Renal cortex interstitium (tissue), 11 donors: ENCODE measurements at regions not wholly inside any gene's neighbourhood (a gene's known extent, or its start where the extent isn't known, plus 50 kb on each side); places are given as distances from the start of the nearest gene placed in this dataset.

Experiments
- DNase-seq, 11 donors: peaks; one replicate each; pipeline ENCODE4 v3.0.0-alpha.2; 2013; ENCODE audit warnings: low read depth in 9 of 11, low spot score in 4 of 11; ENCODE audit errors: extremely low read depth in 1 of 11

DNA sequence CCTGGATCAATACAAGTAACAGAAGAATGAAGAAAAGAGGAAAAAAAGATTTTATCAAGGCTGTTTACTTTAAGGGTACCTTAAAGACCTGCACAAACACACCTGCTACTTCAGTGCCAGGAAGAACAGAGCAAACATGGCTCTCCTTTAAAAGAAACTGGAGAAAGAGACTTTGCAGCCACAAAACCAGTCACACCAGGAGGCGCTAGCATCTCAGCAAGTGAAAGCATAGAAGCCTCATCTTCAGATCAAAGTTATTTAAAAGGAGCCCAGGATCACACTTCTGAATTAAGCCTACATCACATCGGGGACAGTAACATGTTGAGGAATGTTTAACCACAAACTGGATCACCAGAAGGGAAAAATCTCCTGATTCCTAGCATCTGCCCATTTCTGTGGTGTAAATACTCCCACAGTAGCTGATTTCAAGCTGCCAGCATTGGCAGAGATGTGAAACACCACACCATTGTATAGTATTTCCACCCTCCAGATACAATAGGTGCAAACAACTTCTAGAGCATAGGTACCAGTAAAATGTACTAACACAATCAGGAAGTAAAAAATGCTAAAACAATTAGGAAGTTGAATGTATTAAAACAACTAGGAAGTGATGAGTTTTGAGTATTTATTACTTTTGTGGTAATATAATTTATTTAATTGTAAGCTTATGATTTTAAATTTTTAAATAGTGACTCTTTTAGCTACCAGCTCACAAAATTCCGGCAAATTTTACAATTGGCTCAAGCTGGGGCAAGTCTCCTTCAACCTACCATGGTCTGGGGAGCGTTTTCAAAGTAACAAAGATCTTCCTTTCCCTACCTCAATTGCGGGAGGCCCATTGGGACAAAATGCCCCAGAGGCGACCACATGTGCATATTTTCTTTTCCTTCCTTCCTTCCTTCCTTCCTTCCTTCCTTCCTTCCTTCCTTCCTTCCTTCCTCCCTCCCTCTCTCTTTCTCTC, 105.3 kb upstream of the CLDN14 start:
- DNase-seq = no peak

DNA sequence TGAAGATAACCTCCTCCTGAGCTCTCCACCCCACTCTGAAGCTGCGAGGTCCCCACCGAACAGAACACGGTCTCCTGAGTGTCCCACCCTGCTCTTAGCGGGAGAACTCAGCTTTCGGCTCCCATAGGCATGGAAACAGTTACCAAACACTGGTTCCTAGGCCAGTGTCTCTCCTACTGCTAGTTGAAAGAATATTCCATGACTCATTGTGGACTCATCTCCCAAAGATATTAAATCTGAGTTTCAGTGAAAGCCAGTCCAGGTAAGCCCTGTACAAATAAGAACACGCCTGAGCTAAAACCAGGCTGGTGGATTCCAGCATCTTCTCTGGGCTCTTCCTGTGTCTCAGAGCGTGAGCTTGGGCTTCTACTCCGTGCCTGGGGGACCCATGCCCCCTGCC, 107.5 kb upstream of the CLDN14 start:
- DNase-seq = no peak

DNA sequence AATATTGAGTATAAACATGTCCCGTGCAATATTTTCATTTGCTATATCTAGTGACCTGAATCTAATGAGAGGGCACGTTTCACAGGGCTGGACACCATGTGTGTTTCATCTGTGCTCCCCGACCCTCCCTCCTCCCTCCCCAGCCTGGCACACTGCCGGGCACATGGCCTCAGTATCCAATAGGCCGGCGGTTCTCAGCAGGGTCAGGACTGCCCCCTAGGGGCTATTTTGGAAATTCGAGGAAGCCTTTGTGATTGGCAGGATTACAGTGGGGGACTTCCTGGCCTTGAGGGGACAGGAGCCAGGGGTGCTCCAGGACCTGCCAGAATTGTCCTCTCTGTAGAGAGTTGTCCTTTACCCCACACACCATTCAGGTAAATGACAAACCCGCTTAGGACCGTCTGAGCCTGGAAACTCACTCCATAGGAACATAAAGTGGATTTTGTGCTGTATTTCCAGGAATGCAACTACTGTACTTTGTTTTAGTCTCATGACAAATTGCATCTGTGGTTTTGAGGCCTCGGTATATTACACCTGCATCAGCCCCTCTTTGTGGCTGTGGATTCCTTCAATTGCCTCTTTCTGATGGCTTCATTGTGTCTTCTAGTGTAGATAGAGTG, 109.5 kb upstream of the SIM2 start:
- DNase-seq = peak in 5 of 11 donors; percentile 45 to 63 (median 55)

DNA sequence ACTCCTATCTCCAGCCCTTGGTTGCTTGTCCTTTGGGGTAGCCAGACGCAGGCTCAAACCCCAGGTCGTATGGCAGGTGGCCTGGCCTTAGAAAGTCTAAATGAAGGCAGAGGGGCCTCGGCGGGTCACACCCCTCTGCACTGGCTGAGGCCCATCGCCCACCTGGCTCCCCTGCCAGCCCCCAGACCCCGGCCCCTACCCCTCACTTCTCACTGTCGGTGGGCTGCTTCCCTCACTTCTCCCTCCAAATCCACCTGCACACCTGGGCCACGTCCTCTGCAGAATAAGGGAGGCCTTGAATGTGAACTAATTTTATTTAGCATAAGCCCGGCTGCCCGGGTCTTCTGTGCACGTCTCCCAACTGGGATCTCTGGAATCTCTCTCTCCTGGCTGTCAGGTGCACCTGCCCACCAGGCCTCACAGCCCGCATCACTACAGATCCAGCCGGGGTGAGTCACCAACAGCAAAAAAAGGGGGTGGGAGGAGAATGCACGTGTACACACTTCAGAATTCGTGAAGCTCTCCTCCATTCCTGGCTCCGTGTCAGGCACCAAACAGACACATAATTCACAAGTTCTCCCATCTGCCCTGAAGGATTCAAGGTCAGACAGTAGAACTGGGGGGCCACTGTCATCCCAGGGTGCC, 107.5 kb upstream of the SIM2 start:
- DNase-seq = no peak

DNA sequence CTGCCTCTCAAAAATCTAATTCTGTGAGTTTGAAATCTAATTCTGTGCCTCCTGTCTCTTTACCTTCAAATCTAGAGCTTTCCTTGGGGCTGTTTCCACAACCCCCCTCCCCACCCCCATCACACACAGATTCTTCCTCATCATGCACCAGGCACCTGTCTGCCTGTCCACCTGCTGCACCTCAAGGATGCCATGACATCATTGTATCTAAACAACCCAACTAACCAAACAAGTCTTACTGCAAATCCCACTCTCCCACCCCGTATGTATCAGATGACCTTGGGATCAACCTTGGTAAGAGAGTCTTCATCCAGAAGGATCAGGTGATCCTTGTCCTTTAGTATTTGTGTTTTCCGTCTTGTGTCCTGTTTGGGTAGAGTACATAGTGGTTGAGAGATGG, 102.7 kb upstream of the SIM2 start:
- DNase-seq = no peak

DNA sequence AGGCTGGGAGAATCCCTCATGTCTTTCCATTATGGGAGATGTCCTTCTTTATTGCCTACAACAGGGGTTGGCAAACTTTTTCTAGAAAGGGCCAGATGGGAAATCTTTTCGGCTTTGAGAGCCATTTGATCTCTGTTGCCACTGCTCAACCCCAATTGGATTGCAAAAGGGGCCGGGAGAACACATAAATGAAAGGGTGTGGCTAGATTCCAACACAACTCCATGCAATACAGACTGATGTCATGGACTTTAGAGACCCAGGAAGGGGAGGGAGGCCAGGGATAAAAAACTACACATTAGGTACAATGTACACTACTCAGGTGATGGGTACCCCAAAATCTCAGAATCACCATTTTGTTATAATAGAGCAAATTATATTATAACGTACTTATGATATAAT, 97.6 kb upstream of the SIM2 start:
- DNase-seq = no peak

DNA sequence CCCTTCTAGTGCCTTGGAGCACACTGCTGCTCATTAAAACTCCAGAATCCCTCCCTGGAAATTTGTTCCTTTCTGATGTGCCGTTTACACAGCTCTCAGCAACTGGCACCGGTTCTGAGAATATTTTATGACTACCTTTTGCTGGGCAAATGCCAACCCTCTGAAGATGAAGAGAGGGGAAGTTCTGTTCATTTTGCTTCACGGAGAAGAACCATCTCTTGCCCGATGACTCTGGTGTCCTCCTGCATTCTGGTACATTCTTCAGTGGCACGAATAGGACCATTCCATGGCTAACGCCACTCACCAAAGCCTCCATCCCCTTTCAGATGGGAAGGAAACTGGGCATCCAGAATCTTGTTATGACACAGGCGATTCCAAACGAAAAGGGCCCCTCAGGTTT, 96.2 kb upstream of the SIM2 start:
- no peak for DNase-seq

DNA sequence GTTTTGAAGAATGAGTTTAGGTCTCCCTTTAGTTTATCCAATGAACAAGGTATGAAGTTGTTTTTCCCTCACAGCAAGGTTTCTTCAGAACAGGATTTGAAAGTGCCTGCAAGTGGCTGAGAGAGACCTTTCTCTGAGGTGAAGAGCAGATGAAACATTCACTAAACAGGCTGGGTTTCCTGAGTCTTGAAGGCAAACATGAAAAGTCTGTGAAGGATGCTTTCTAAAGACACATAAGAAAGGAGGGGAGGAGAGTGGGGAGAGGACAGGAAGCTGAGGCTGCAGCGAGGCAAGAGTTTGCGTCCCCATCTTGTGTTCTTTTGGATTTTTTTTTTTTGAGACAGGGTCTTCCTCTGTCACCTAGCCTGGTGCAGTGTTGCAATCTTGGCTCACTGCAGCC, 95.7 kb upstream of the SIM2 start:
- no peak for DNase-seq

DNA sequence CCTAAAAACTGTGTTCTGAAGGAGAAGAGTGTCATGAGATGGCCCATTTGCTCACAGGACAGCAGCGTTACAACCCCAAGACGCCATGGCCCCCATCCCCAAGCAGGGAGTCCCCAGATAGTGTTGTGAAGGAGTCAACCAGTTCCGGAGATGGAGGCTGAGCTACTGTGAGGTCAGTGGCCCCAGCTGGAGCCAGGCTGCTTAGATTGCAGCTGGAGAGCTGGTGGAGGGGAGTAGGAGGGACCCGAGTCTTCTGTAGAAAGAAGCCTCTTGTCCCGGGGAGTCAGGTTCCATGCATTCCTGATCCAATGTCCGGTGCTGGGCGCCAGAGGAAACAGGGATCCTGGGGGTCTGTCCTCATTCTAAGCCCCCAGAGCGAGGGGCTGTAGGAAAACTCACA, 93.5 kb upstream of the SIM2 start:
- peak in 3 of 11 donors; percentile 8 to 22 (median 20) for DNase-seq

DNA sequence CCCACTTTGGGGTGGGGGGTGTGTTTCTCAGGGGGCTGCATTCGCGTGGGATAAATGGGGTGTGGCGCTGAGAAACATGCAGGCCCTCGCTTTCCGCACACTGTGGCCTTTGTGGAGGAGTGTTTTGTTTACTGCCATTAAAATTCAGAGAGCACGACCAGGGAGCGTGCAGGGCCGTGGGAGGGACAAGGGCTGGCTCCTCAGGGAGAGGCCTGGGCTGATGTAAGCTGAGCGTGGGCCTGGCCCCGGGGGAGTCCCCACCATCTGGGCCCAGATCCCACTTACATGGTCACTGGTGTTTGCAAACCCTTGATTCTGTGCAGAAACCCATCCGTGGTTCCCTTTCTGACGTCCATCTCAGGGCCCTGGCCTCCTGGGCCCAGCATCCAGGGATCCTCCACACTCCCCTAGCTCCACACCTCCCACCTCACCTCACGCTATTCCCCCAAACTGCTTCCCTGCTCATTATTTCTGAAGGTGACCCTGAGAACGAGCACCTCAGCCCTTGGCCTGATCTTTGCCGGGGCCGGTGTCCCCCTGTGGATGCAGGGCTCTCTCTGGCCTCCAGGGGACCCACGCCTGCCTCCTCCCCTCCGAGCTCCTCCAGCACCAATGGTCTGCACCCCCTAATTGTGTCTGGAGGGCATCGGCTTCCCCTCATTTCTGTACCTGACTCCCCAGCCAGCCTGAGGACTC, 92.5 kb upstream of the SIM2 start:
- DNase-seq = peak in 4 of 11 donors; percentile 17 to 27 (median 20)

DNA sequence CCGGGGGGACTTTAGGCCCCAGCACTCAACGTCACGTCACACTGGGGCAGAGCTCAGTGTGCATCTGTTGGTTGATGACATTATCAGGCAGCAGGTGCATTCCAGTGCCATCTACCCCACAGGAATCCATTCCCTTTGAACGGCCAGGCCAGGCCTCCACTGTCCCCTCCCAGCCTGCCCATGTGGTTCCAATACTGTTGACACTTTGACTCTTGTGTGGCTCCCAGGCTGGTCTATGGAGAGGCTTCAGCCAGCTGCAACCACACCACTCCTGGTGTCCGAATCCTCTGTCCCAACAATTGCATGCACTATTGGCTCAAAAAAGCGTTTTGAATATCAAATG, 92.0 kb upstream of the SIM2 start:
- no peak for DNase-seq

DNA sequence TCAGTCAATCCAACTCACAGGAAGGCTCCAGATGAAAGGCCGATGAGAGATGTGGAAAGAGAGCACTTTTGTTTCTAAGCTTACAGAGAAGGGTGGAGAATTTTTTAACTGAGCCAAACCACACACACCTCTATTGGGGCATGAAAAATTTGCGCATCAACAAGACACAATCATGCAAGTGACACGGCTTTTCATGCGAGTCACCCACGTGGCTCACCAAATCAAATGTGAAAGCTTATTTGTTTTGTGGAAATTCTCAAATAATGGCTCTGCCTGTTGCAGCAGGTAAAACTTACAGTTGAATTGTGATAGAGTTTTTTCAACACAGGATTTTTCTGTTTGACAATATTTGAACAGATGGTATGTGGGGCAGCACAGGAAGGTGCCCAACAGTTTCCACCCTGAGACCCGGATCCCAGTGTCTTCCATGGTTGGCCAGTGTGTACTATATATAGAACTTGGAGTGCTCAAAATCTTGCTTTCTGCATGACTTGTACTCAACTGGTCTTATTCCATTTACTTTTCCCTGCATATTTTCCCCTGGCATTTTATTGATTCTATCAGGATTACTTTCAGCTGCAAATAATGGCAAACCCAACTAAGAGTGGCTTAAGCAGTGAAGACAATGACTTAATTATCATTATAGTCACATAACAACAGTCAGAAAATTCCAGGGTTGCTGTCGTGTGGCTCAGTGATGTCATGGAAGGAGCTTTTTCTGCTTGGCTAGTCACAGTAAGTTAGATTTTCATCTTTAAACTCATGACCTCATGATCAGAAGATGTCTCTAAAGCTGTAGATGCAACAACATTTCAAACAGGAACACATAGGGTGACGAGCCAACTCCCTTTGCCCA, 90.6 kb upstream of the SIM2 start:
- DNase-seq = no peak

DNA sequence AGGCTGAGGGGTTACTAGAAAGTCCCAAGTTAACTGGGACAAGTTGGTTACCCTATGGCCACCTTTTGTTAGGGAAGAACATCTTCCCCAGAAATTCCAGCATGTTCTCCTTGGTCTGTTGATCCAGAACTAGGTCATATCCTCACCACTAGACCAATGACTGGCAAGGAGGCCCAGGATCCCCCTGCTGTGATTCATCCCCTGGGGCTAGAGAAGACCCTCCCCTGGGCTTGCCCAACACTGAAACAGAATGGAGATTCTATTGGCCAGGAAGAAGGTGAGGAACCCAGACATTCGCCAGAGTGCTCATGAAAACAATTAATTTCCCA, 90.1 kb upstream of the SIM2 start:
- no peak for DNase-seq

DNA sequence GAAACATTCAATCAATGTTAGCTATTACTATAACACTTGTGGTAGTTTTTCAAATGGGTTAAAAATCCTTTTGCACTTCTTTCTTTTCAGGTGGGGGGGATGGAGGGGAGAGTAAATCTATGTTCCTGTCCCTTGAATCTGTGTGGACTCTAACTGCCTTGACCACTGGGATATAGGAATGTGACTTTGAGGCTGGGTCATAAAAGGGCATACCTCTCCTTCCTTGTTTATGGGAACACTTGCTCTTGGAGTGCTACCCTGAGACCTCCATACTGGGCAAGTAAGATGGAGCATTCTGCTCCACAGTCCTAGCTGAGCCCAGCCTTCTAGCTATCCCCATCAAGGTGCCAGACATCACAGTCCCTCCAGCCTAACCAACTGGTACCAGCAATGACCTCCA, 89.3 kb upstream of the SIM2 start:
- no peak for DNase-seq

DNA sequence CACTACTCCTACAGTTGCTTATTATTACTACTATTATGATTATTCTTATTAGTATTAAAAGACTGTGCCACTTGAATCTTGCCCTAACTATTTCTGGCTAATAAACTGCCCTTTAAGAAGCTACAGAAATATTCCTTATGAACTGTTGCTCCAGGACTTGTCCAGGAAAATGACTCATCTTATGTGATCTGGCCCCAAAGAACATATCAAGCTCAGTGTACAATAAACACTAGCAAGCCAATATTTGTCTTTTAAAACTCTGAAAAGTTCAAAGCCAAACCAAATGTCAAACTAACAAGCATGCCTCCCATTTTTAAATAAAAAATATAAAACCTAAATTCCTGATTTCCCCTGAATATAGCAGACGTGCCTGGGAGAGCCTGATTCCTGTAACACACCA, 88.7 kb upstream of the SIM2 start:
- DNase-seq = no peak

DNA sequence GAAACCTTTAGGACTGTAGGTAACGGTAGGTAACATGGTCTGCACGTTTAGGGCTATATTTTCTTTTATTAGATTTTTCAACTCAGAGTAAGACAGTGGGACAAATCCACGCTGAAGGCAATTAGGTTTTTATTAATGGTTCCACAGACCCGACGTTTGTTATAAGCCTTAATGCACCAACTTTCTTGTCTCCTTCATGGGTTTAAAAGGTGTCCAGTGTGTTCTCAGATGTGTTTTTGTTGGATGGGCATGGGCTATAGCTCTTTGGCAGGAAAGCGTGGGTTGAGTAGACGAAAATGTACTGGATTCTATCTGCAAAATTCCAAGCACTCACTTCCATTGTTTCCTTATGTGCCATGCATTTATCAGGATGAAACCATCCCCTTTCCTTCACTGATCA, 88.0 kb upstream of the SIM2 start:
- DNase-seq = no peak

DNA sequence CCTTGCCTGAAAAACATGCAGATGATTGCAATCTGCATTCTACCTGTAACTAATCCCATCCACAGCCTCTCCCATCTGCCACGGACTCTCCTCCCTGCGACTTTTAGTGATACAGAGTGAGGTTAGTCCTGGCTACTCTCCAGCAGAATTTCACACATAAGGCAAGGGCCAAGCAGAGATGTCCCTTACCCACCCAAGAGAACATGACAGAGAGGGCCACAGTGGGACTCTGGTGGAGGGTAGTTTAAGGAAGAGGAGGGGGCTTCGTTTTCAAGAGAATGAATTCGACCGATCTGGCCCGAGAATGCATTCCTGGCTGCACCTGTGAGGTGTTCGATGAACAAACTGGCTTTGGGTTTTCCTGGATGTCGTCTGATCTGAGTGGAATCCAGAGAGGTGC, 87.5 kb upstream of the SIM2 start:
- no peak for DNase-seq

DNA sequence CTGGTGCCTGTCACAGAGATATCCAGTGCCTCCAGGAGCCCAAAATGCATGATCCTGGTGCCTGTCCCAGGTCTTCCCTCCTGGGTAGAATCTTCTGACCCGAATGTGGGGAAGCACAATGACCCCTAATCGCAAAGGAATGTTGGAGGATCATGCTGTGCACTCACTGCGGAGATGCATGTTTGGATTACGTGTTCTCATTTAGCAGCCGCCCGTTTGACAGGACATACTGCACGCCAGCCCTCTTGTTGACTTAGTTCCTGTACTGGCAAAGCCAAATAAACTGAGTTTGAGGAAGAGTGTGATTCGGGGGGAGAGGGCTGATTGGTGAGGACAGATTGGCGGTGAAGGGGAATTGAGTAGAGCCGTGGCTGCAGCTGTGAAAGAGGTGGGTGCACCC, 85.9 kb upstream of the SIM2 start:
- no peak for DNase-seq

DNA sequence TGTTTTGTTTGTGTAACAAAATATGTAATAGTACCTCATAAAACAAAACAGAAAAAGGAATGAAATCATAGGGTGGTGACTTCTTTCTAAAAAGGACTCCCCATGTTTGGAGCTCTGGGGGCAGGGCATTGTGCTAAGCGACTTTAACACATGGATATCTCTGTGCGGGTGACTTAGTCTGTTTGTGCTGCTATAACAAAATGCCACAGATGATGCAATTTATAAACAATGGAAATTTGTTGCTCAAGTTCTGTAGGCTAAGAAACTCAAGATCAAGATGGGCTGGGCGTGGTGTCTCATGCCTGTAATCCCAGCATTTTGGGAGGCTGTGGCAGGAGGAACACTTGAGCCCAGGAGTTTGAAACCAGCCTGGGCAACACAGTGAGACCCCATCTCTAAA, 85.4 kb upstream of the SIM2 start:
- DNase-seq = no peak
